ENCODE measurements at regions not wholly inside any gene's neighbourhood (a gene's known extent, or its start where the extent isn't known, plus 50 kb on each side); places are given as distances from the start of the nearest gene placed in this dataset.

DNA sequence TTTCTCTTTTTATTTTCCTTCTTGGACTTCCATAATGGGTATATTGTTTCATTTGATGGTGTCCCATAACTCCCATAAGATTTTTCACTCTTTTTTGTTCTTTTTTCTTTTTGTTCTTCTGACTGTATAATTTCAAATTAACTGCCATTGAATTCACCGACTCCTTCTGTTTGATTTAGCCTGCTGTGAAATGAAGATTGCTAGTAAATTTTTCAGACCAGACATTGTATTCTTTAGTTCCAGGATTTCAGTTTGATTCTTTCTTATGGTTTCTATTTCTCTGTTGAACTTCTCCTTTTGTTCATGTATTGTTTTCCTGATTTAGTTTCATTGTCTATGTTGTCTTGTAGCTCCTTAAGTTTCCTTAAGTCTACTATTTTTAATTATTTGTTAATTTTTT, 87.6 kb upstream of the SPOPL start:
- DNase-seq = no peak
- no peaks in the 10 kb centered on the region for H3K27me3 ChIP-seq

DNA sequence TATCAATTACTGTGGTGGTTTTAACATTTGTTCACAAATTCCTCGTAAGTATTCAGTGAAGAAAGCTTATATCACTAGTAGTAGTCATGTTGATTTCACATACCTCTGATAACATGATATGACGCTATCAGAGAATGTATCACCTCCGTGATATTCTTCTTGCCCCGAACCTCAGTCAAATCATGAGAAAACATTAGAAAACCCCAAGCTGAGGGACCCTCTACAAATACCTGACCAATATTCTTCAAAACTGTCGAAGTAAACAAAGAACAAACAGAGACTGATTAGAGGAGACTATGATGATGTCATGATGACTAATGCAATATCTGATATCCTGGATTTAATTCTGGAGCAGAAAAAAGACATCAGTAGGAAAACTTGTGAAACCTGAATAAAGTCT, 85.6 kb upstream of the SPOPL start:
- no peak for DNase-seq
- Histone ChIP-seq H3K9me3 (replicated peaks in 1 of 3) (peaks cover 0 to 8% (median 0%) of the 10 kb centered on the region in 3 donors), H3K4me1 (replicated peaks in 1 of 2) (no peaks in the 10 kb centered on the region), H3K27me3 (no peaks in the 10 kb centered on the region), H3K27ac (no peak overlapping the region), H3K4me3 (no peak overlapping the region), H3K36me3 (replicated peaks in 1 of 2) (no peaks in the 10 kb centered on the region)
- intact Hi-C loops (cut with DNase I) = no loop called here
- TF ChIP-seq, protein P1, sequence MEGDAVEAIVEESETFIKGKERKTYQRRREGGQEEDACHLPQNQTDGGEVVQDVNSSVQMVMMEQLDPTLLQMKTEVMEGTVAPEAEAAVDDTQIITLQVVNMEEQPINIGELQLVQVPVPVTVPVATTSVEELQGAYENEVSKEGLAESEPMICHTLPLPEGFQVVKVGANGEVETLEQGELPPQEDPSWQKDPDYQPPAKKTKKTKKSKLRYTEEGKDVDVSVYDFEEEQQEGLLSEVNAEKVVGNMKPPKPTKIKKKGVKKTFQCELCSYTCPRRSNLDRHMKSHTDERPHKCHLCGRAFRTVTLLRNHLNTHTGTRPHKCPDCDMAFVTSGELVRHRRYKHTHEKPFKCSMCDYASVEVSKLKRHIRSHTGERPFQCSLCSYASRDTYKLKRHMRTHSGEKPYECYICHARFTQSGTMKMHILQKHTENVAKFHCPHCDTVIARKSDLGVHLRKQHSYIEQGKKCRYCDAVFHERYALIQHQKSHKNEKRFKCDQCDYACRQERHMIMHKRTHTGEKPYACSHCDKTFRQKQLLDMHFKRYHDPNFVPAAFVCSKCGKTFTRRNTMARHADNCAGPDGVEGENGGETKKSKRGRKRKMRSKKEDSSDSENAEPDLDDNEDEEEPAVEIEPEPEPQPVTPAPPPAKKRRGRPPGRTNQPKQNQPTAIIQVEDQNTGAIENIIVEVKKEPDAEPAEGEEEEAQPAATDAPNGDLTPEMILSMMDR (IDR thresholded peaks at IDR 0.05) = no peak
- no peak for TF ChIP-seq POLR2A (IDR thresholded peaks at IDR 0.05)
- 52 to 85% (median 68%) methylated on average over 5 of the region's 5 CpGs for WGBS, 4 donors

More for the DNA sequence above, 87.6 kb upstream of the SPOPL start:
- Histone ChIP-seq H3K4me3 (no peak overlapping the region), H3K9me3 (replicated peaks in 1 of 3) (peaks cover 0 to 8% (median 0%) of the 10 kb centered on the region in 3 donors), H3K4me1 (replicated peaks in 1 of 2) (no peaks in the 10 kb centered on the region), H3K27ac (no peak overlapping the region), H3K36me3 (replicated peaks in 1 of 2) (no peaks in the 10 kb centered on the region)
- intact Hi-C loops (cut with DNase I) = no loop called here
- TF ChIP-seq, protein P1 (IDR thresholded peaks at IDR 0.05) = no peak
- TF ChIP-seq POLR2A (IDR thresholded peaks at IDR 0.05) = no peak
- 85 to 96% (median 92%) methylated on average over 1 of the region's 1 CpG for WGBS, 4 donors

DNA sequence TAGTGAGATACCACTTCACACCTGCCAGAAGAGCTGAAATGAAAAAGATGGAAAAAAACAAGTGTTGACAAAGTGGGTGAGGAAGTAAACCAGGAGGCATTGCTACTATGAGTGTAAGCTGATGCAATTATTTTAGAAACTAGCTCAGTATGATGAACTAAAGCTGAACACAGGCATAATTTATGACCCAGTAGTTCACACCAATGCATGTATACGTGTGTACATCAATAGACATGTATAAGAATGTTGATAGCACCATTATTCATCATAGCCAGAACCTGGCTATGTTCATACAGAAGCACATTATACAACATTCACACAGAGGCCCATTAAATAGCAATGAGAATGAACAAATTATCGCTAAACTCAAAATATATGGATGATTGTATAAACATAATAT, 83.1 kb upstream of the SPOPL start:
- Histone ChIP-seq H3K4me3 (no peak overlapping the region), H3K4me1 (replicated peaks in 1 of 2) (no peaks in the 10 kb centered on the region), H3K27ac (no peak overlapping the region), H3K27me3 (no peaks in the 10 kb centered on the region), H3K9me3 (replicated peaks in 1 of 3) (peaks cover 0 to 6% (median 0%) of the 10 kb centered on the region in 3 donors), H3K36me3 (replicated peaks in 1 of 2) (no peaks in the 10 kb centered on the region)
- 89 to 99% (median 93%) methylated on average over 2 of the region's 2 CpGs for WGBS, 4 donors
- intact Hi-C loops (cut with DNase I) = no loop called here
- DNase-seq = no peak
- TF ChIP-seq, protein P1 (IDR thresholded peaks at IDR 0.05) = no peak
- TF ChIP-seq POLR2A (IDR thresholded peaks at IDR 0.05) = no peak

DNA sequence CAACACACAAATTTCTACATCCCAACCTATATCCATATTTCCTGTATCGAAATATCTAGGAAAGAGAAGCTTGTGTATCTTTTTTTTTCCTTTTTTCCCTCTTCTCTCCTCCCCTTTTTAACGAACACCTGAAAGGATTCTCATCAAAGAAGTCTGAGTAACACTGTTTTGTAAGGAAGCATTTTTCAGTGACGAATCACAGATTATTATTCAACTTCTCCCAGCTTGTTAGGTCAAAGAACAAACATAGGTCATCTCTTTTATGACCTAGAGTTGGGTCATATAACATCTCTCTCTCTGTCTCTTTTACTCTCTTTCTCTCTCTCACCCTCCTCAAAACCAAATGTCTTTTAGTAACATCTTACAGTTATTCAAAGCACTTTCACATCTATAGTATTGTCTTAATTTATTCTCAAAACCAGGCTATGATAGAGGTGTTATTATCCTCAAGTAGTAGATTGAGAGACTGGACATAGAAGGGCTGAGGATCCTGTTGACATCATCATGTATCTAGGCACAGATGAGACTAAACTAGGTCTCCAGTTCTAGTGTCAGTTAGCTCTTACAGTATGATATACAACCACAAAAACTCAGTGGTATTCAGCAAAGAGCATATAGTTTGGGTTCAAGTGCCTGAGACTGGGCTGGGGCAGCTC, 80.1 kb upstream of the SPOPL start:
- Histone ChIP-seq H3K4me1 (replicated peaks in 1 of 2) (no peaks in the 10 kb centered on the region), H3K36me3 (replicated peaks in 1 of 2) (no peaks in the 10 kb centered on the region), H3K4me3 (no peak overlapping the region), H3K9me3 (replicated peaks in 1 of 3) (no peaks in the 10 kb centered on the region), H3K27ac (no peak overlapping the region), H3K27me3 (no peaks in the 10 kb centered on the region)
- TF ChIP-seq POLR2A (IDR thresholded peaks at IDR 0.05) = no peak
- TF ChIP-seq, protein P1 (IDR thresholded peaks at IDR 0.05) = no peak
- WGBS, 4 donors = 66 to 70% (median 68%) methylated on average over 3 of the region's 3 CpGs
- intact Hi-C loops (cut with DNase I) = no loop called here
- DNase-seq = no peak

Measured in adrenal gland (tissue), 9 donors.